KBM-7 (cell line): ENCODE measurements at regions not wholly inside any gene's neighbourhood (a gene's known extent, or its start where the extent isn't known, plus 50 kb on each side); places are given as distances from the start of the nearest gene placed in this dataset.
"Not testable (repeated sequence)": the region's sequence is repeated elsewhere in the genome, so short reads cannot be mapped to it uniquely, and the experiment has no call there.

ENCODE experiments used
- DNase-seq: peaks from one replicate; pipeline ENCODE4 v3.0.0-alpha.2; 2015
- in situ Hi-C: fragments of 300-500 bp; cut with MboI; formaldehyde crosslinking; loops from 2 replicates; pipeline ENCODE4 v1.14.3; 2020; ENCODE audit warnings: low sequenced_read_pairs, low pct_unique_long_range_greater_than_20kb, mixed read lengths

GRCh38 chr15:77898811-77899730 lies 178.4 kb downstream of the TBC1D2B start:
- no peak for DNase-seq
- in situ Hi-C loops: no loop called here

GRCh38 chr15:77897896-77898406 lies 179.6 kb downstream of the TBC1D2B start:
- in situ Hi-C loops: no loop called here

GRCh38 chr15:77897113-77897895 lies 180.2 kb downstream of the TBC1D2B start:
- in situ Hi-C loops, DNase-seq: not testable (repeated sequence)

More at GRCh38 chr15:77897896-77898406, 179.6 kb downstream of the TBC1D2B start:
- DNase-seq: no peak

- in situ Hi-C loops, DNase-seq: not testable (repeated sequence)
Observed at GRCh38 chr15:77896147-77897112, 181.1 kb downstream of the TBC1D2B start.

- DNase-seq: no peak
- in situ Hi-C loops: no loop called here
Observed at GRCh38 chr15:77895742-77896141, 181.8 kb downstream of the TBC1D2B start.

GRCh38 chr15:77895145-77895544 lies 182.4 kb downstream of the TBC1D2B start:
- in situ Hi-C loops: not testable (repeated sequence)
- peak; percentile 43 for DNase-seq

- not testable (repeated sequence) for DNase-seq
Observed at GRCh38 chr15:77893671-77894640, 183.6 kb downstream of the TBC1D2B start.

GRCh38 chr15:77893246-77893645 lies 184.3 kb downstream of the TBC1D2B start:
- DNase-seq, in situ Hi-C loops: not testable (repeated sequence)

More at GRCh38 chr15:77893671-77894640, 183.6 kb downstream of the TBC1D2B start:
- in situ Hi-C loops: not testable (repeated sequence)

- DNase-seq: no peak
- in situ Hi-C loops: no loop called here
Observed at GRCh38 chr15:77892335-77892734, 185.2 kb downstream of the TBC1D2B start.

GRCh38 chr15:77891862-77892261 lies 185.6 kb downstream of the TBC1D2B start:
- DNase-seq: peak; percentile 19
- in situ Hi-C loops: not testable (repeated sequence)

GRCh38 chr15:77890911-77891801 lies 186.4 kb downstream of the TBC1D2B start:
- not testable (repeated sequence) for DNase-seq

GRCh38 chr15:77889828-77890725 lies 187.4 kb downstream of the TBC1D2B start:
- in situ Hi-C loops, DNase-seq: not testable (repeated sequence)

More at GRCh38 chr15:77890911-77891801, 186.4 kb downstream of the TBC1D2B start:
- in situ Hi-C loops: not testable (repeated sequence)

GRCh38 chr15:77889009-77889806 lies 188.3 kb downstream of the TBC1D2B start:
- in situ Hi-C loops: no loop called here
- DNase-seq: no peak

- DNase-seq, in situ Hi-C loops: not testable (repeated sequence)
Observed at GRCh38 chr15:77887563-77888429, 189.7 kb downstream of the TBC1D2B start.
